Liver (tissue), 8 donors: ENCODE measurements at regions not wholly inside any gene's neighbourhood (a gene's known extent, or its start where the extent isn't known, plus 50 kb on each side); places are given as distances from the start of the nearest gene placed in this dataset.

ENCODE experiments used
- DNase-seq: peaks from one replicate; pipeline ENCODE4 v3.0.0-alpha.2; 2017; ENCODE audit warnings: low spot score
- H3K27ac ChIP-seq, 2 donors: one replicate each; pipeline ENCODE4 v1.7.0; 2013; ENCODE audit warnings: inconsistent platforms in 2 of 2, low read length in 2 of 2, control low read depth in 1 of 2, low read depth in 1 of 2, mild to moderate bottlenecking in 1 of 2
- H3K27me3 ChIP-seq, 4 donors: one replicate each; pipeline versions ENCODE4 v1.6.1 to v1.7.0; 2013; ENCODE audit warnings: low read length in 3 of 4, inconsistent platforms in 1 of 4, mild to moderate bottlenecking in 1 of 4, moderate library complexity in 1 of 4; ENCODE audit not compliant: control insufficient read depth in 4 of 4, insufficient read depth in 4 of 4
- H3K36me3 ChIP-seq, 4 donors: one replicate each; pipeline versions ENCODE4 v1.6.1 to v1.7.0; 2013; ENCODE audit warnings: low read length in 3 of 4, mild to moderate bottlenecking in 3 of 4, low read depth in 1 of 4, moderate library complexity in 1 of 4; ENCODE audit not compliant: control insufficient read depth in 4 of 4, insufficient read depth in 3 of 4
- H3K4me1 ChIP-seq, 4 donors: one replicate each; pipeline versions ENCODE4 v1.6.1 to v1.7.0; 2013; ENCODE audit warnings: low read length in 3 of 4, mild to moderate bottlenecking in 3 of 4, moderate library complexity in 1 of 4; ENCODE audit not compliant: control insufficient read depth in 4 of 4, insufficient read depth in 4 of 4
- H3K4me3 ChIP-seq, 3 donors: one replicate each; pipeline versions ENCODE4 v1.6.1 to v1.7.0; 2013; ENCODE audit warnings: low read length in 3 of 3, control low read depth in 1 of 3, low read depth in 1 of 3, mild to moderate bottlenecking in 1 of 3
- H3K9ac ChIP-seq, 2 donors: one replicate each; pipeline ENCODE4 v1.7.0; 2013; ENCODE audit warnings: low read length in 2 of 2, mild to moderate bottlenecking in 2 of 2, moderate library complexity in 2 of 2, control low read depth in 1 of 2, low read depth in 1 of 2
- H3K9me3 ChIP-seq, 4 donors: one replicate each; pipeline versions ENCODE4 v1.6.1 to v1.7.0; 2013; ENCODE audit warnings: low read length in 3 of 4; ENCODE audit not compliant: control insufficient read depth in 4 of 4
- EGR1 ChIP-seq, 2 donors: IDR thresholded peaks; 2 replicates each; pipeline ENCODE4 v1.6.1; 2016 to 2018; ENCODE audit warnings: antibody characterized with exemption in 2 of 2, low read depth in 2 of 2
- FOXA1 ChIP-seq: IDR thresholded peaks from 2 replicates; pipeline ENCODE4 v1.6.1; 2016; ENCODE audit warnings: antibody characterized with exemption
- FOXA2 ChIP-seq: IDR thresholded peaks from 2 replicates; pipeline ENCODE4 v1.6.1; 2016; ENCODE audit warnings: antibody characterized with exemption
- GABPA ChIP-seq, 2 donors: IDR thresholded peaks in 1 of 2; conservative IDR thresholded peaks in 1 of 2; 2 replicates each; pipeline ENCODE4 v1.6.1; 2016; ENCODE audit warnings: antibody characterized with exemption in 2 of 2, mild to moderate bottlenecking in 1 of 2, moderate library complexity in 1 of 2
- HNF4G ChIP-seq: IDR thresholded peaks from 2 replicates; pipeline ENCODE4 v1.6.1; 2016; ENCODE audit warnings: antibody characterized with exemption
- JUND ChIP-seq, 2 donors: IDR thresholded peaks; 2 replicates each; pipeline ENCODE4 v1.6.1; 2016; ENCODE audit warnings: antibody characterized with exemption in 2 of 2
- NR2F2 ChIP-seq: IDR thresholded peaks from 2 replicates; pipeline ENCODE4 v1.6.1; 2016; ENCODE audit warnings: antibody characterized with exemption
- RAD21 ChIP-seq, 2 donors: IDR thresholded peaks; 2 replicates each; pipeline ENCODE4 v1.6.1; 2016; ENCODE audit warnings: antibody characterized with exemption in 2 of 2, mild to moderate bottlenecking in 2 of 2
- TAF1 ChIP-seq: conservative IDR thresholded peaks from 2 replicates; pipeline ENCODE4 v1.6.1; 2016; ENCODE audit warnings: antibody characterized with exemption, mild to moderate bottlenecking
- YY1 ChIP-seq: IDR thresholded peaks from 2 replicates; pipeline ENCODE4 v1.6.1; 2016; ENCODE audit warnings: antibody characterized with exemption, mild to moderate bottlenecking
- WGBS: extraction: QIAGEN DNeasy Blood & Tissue Kit; methylation state at CpG from one replicate; pipeline ENCODE4 v1.1.7; 2013; 5-methylcytosine and 5-hydroxymethylcytosine counted together
- TF ChIP-seq, protein P1 (sequence below): IDR thresholded peaks from 2 replicates; pipeline ENCODE4 v1.6.1; 2016; ENCODE audit warnings: antibody characterized with exemption, mild to moderate bottlenecking
- TF ChIP-seq, protein P2 (sequence below): IDR thresholded peaks from 2 replicates; pipeline ENCODE4 v1.6.1; 2016; ENCODE audit warnings: antibody characterized with exemption
- TF ChIP-seq, protein P3 (sequence below): fragments of 150-350 bp; IDR thresholded peaks from 2 replicates; pipeline ENCODE4 v1.5.1; 2017; ENCODE audit warnings: improper control_type of control experiment, low read depth, low read length; ENCODE audit not compliant: missing input control
- TF ChIP-seq, protein P4 (sequence below): IDR thresholded peaks from 2 replicates; pipeline ENCODE4 v1.6.1; 2016; ENCODE audit warnings: antibody characterized with exemption
- donor health status: healthy.
- donor health status: healthy.
- donor health status: healthy.
- donor health status: healthy.
- donor health status: healthy.

DNA sequence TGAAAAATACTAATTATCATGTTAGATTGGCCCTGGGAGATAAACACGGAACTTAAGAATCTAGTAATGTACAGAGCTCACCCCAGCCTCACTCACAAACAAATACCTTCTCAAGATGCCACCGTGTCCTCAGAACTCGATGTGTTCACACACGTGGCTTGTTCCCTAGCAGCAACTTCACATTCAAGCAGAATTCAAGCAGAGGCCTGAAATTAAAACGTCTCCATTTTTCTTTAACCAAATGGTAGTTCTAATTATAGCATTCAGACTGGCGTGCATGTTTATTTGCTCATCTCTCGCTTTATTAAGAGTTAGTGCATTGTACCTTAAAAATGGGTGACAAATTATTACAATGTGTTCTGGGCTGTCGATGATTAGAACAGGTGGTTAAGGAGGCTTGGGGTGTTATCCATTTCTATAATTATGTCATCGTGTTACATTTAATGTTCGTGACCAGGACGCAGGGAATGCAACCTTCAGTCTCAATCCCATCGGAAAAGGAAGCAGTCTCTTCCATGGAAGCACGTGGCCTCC, 57.3 kb upstream of the SLC66A3 start:
- Histone ChIP-seq H3K9me3 (no peaks in the 10 kb centered on the region), H3K4me1 (no peaks in the 10 kb centered on the region), H3K4me3 (no peak overlapping the region), H3K27ac (no peak overlapping the region), H3K27me3 (peaks cover 0 to 3% (median 0%) of the 10 kb centered on the region in 4 donors), H3K36me3 (no peaks in the 10 kb centered on the region), H3K9ac (no peak overlapping the region)
- DNase-seq: no peak
- WGBS: 88% methylated on average over 13 of the region's 13 CpGs
- TF ChIP-seq RAD21 (IDR thresholded peaks at IDR 0.05) (no peak), FOXA1 (no peak)
- TF ChIP-seq, protein P1, sequence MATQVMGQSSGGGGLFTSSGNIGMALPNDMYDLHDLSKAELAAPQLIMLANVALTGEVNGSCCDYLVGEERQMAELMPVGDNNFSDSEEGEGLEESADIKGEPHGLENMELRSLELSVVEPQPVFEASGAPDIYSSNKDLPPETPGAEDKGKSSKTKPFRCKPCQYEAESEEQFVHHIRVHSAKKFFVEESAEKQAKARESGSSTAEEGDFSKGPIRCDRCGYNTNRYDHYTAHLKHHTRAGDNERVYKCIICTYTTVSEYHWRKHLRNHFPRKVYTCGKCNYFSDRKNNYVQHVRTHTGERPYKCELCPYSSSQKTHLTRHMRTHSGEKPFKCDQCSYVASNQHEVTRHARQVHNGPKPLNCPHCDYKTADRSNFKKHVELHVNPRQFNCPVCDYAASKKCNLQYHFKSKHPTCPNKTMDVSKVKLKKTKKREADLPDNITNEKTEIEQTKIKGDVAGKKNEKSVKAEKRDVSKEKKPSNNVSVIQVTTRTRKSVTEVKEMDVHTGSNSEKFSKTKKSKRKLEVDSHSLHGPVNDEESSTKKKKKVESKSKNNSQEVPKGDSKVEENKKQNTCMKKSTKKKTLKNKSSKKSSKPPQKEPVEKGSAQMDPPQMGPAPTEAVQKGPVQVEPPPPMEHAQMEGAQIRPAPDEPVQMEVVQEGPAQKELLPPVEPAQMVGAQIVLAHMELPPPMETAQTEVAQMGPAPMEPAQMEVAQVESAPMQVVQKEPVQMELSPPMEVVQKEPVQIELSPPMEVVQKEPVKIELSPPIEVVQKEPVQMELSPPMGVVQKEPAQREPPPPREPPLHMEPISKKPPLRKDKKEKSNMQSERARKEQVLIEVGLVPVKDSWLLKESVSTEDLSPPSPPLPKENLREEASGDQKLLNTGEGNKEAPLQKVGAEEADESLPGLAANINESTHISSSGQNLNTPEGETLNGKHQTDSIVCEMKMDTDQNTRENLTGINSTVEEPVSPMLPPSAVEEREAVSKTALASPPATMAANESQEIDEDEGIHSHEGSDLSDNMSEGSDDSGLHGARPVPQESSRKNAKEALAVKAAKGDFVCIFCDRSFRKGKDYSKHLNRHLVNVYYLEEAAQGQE: no peak

DNA sequence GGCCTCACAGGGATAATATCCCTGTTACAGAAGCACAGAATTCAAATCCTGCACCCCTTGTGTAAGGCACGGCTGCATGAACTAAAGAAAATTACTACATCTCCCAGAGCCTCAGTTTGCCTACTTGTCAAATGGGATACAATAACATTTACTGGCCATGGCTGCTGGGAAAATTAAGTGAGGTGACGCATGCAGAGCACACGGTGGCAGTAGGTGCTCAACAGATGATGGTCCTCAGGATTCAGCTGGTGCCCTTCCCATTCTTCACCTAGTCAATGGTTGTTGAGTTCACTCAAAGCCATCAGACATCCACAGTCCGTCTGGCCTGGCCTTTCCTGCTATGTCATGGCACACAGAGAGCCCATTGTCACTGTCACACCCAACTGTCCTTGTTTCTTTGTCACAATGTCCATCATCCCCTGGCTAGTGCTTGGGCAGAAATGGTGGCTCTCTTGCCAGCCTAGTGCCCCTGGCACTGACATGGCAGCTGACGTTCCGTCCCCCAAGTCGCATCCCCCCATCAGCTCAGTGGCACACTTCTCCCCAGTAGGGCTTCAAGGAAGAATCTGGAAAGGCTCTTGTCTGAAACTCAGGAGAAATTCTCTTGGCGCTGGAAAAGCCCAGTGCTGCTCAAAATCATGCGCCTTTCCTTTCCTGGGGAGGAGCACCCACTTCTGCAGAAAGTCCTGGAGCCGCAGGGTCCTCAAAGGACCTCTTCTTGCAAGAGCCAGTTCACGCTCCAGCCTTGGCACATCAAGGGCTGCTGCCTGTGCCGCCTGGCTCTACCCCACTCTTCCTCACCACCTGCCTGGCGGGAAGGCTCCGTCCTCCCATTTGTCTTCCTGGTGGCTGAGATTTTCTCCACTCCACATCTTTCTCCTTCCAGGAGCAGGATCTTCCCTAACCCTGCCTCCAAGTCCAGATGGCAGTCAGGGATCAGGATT, 55.9 kb upstream of the SLC66A3 start:
- 93% methylated on average over 14 of the region's 14 CpGs for WGBS
- H3K4me3 ChIP-seq: no peak overlapping the region
- H3K9ac ChIP-seq: no peak overlapping the region
- DNase-seq: no peak
- no peak for TF ChIP-seq FOXA1
- TF ChIP-seq NR2F2: no peak
- TF ChIP-seq, protein P2, sequence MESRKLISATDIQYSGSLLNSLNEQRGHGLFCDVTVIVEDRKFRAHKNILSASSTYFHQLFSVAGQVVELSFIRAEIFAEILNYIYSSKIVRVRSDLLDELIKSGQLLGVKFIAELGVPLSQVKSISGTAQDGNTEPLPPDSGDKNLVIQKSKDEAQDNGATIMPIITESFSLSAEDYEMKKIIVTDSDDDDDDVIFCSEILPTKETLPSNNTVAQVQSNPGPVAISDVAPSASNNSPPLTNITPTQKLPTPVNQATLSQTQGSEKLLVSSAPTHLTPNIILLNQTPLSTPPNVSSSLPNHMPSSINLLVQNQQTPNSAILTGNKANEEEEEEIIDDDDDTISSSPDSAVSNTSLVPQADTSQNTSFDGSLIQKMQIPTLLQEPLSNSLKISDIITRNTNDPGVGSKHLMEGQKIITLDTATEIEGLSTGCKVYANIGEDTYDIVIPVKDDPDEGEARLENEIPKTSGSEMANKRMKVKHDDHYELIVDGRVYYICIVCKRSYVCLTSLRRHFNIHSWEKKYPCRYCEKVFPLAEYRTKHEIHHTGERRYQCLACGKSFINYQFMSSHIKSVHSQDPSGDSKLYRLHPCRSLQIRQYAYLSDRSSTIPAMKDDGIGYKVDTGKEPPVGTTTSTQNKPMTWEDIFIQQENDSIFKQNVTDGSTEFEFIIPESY: no peak
- no peak for TF ChIP-seq JUND (IDR thresholded peaks at IDR 0.05)
- no peak for TF ChIP-seq RAD21 (IDR thresholded peaks at IDR 0.05)
- no peak for TF ChIP-seq FOXA2
- TF ChIP-seq YY1: no peak
- no peak for TF ChIP-seq TAF1
- TF ChIP-seq, protein P1: no peak
- TF ChIP-seq, protein P3, sequence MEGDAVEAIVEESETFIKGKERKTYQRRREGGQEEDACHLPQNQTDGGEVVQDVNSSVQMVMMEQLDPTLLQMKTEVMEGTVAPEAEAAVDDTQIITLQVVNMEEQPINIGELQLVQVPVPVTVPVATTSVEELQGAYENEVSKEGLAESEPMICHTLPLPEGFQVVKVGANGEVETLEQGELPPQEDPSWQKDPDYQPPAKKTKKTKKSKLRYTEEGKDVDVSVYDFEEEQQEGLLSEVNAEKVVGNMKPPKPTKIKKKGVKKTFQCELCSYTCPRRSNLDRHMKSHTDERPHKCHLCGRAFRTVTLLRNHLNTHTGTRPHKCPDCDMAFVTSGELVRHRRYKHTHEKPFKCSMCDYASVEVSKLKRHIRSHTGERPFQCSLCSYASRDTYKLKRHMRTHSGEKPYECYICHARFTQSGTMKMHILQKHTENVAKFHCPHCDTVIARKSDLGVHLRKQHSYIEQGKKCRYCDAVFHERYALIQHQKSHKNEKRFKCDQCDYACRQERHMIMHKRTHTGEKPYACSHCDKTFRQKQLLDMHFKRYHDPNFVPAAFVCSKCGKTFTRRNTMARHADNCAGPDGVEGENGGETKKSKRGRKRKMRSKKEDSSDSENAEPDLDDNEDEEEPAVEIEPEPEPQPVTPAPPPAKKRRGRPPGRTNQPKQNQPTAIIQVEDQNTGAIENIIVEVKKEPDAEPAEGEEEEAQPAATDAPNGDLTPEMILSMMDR: no peak
- no peak for TF ChIP-seq EGR1 (IDR thresholded peaks at IDR 0.05; ENCODE audit: low read depth in 2 of 2)
- TF ChIP-seq HNF4G: no peak
- TF ChIP-seq GABPA (IDR thresholded peaks at IDR 0.05 in 1 of 2, conservative IDR thresholded peaks at IDR 0.05 in 1 of 2): no peak
- TF ChIP-seq, protein P4, sequence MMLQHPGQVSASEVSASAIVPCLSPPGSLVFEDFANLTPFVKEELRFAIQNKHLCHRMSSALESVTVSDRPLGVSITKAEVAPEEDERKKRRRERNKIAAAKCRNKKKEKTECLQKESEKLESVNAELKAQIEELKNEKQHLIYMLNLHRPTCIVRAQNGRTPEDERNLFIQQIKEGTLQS: no peak
- no peaks in the 10 kb centered on the region for H3K4me1 ChIP-seq
- H3K27ac ChIP-seq: no peak overlapping the region
- H3K36me3 ChIP-seq: no peaks in the 10 kb centered on the region
- H3K9me3 ChIP-seq: no peaks in the 10 kb centered on the region
- H3K27me3 ChIP-seq: peaks cover 0 to 3% (median 0%) of the 10 kb centered on the region in 4 donors
